Bronchial epithelial cell (primary cell): ENCODE measurements at regions not wholly inside any gene's neighbourhood (a gene's known extent, or its start where the extent isn't known, plus 50 kb on each side); places are given as distances from the start of the nearest gene placed in this dataset.

Experiments used
- DNase-seq: peaks from one replicate; pipeline ENCODE4 v3.0.0-alpha.2; 2010; ENCODE audit warnings: low read depth
- FAIRE-seq: peaks from 2 replicates; lab custom pipeline; 2011; peaks lifted over from hg19 to GRCh38; lab: Jason Lieb, UNC
- H3K27me3 ChIP-seq: 2 replicates; pipeline ENCODE4 v1.5.1; 2011; ENCODE audit warnings: low read length; ENCODE audit not compliant: control insufficient read depth, insufficient read depth
- H3K36me3 ChIP-seq: 2 replicates; pipeline ENCODE4 v1.5.1; 2011; ENCODE audit warnings: low read length; ENCODE audit not compliant: control insufficient read depth, insufficient read depth
- H3K4me3 ChIP-seq: 2 replicates; pipeline ENCODE4 v1.5.1; 2011; ENCODE audit warnings: mild to moderate bottlenecking, low read depth, low read length, control low read depth
- CTCF ChIP-seq: IDR thresholded peaks from 2 replicates; pipeline ENCODE4 v1.5.1; 2011; ENCODE audit warnings: mild to moderate bottlenecking, moderate library complexity, low read length, control low read depth, inconsistent platforms; ENCODE audit not compliant: insufficient read depth, severe bottlenecking

- Histone ChIP-seq H3K36me3 (no peaks in the 10 kb centered on the region), H3K4me3 (no peak overlapping the region), H3K27me3 (no peaks in the 10 kb centered on the region)
- DNase-seq (no peak), FAIRE-seq (no peak)
- no peak for TF ChIP-seq CTCF
Measured at GRCh38 chr1:82171955-82172354, 371.2 kb downstream of the ADGRL2 start.

- TF ChIP-seq CTCF: no peak
- Histone ChIP-seq H3K27me3 (no peaks in the 10 kb centered on the region), H3K36me3 (no peaks in the 10 kb centered on the region), H3K4me3 (no peak overlapping the region)
- FAIRE-seq (no peak), DNase-seq (no peak)
Measured at GRCh38 chr1:82168482-82168881, 367.7 kb downstream of the ADGRL2 start.

- Histone ChIP-seq H3K27me3 (no peaks in the 10 kb centered on the region), H3K4me3 (no peak overlapping the region), H3K36me3 (no peaks in the 10 kb centered on the region)
- no peak for TF ChIP-seq CTCF
- FAIRE-seq: no peak
- DNase-seq: no peak
Measured at GRCh38 chr1:82165304-82165703, 364.6 kb downstream of the ADGRL2 start.

- Histone ChIP-seq H3K27me3 (no peaks in the 10 kb centered on the region), H3K4me3 (no peak overlapping the region), H3K36me3 (no peaks in the 10 kb centered on the region)
- no peak for TF ChIP-seq CTCF
- DNase-seq (peak; percentile 20), FAIRE-seq (no peak)
Measured at GRCh38 chr1:82162486-82163420, 362.0 kb downstream of the ADGRL2 start.

- Histone ChIP-seq H3K36me3 (no peaks in the 10 kb centered on the region), H3K4me3 (no peak overlapping the region), H3K27me3 (no peaks in the 10 kb centered on the region)
- no peak for DNase-seq
- TF ChIP-seq CTCF: no peak
- no peak for FAIRE-seq
Measured at GRCh38 chr1:82161700-82162141, 361.0 kb downstream of the ADGRL2 start.
